ENCODE measurements at regions not wholly inside any gene's neighbourhood (a gene's known extent, or its start where the extent isn't known, plus 50 kb on each side); places are given as distances from the start of the nearest gene placed in this dataset.

GRCh38 chr6:88413459-88413858 lies 247.3 kb upstream of the CNR1 start:
- TF ChIP-seq CTCF (IDR thresholded peaks at IDR 0.05) (no peak), POLR2A (IDR thresholded peaks at IDR 0.05) (no peak), POLR2AphosphoS5 (IDR thresholded peaks at IDR 0.05) (no peak)

Measured in upper lobe of left lung (tissue), 4 donors.